ENCODE measurements at regions not wholly inside any gene's neighbourhood (a gene's known extent, or its start where the extent isn't known, plus 50 kb on each side); places are given as distances from the start of the nearest gene placed in this dataset.

DNA sequence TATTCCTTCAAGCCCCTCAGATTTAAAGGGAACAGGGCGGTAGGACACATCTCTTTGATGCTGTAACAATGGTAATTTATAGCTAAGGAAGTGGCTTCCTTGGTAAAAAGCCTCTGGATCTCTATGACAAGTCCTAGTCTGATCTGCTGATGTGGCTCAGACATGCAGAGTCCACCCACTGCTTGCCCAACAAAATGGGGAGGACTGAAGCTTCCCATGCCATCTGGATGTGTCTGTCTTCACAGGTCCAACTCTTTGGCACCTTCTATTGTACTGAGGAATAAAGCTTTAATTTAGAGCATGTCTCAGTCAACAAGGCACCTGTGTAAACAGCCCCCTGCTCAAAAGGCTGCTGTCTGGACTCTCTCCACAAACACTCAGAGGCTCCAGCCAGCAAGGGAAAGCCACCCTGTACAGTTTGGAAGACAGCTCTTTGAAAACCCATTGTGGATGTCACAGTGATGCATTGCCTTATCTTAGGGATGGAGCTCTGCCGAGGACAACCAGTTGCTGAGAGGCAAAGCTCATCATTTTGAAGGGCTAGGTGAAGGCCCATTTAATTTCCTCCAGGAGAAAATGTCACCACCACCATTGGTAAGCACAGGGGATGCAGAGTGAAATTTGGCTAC, 348.6 kb upstream of the GRM7 start:
- peaks cover 4% of the 10 kb centered on the region; the same call in 1 of the 2 replicates for H3K4me1 ChIP-seq (ENCODE audit: control insufficient read depth, insufficient read depth, low read length)
- H3K4me3 ChIP-seq (ENCODE audit: low read depth, low read length) = no peak overlapping the region
- no peaks in the 10 kb centered on the region for H3K9me3 ChIP-seq (ENCODE audit: control insufficient read depth, insufficient read depth, low read length)
- H3K27me3 ChIP-seq (ENCODE audit: control insufficient read depth, insufficient read depth, low read length) = no peaks in the 10 kb centered on the region
- H3K36me3 ChIP-seq (ENCODE audit: control insufficient read depth, insufficient read depth, low read length) = no peaks in the 10 kb centered on the region; the same call in 1 of the 2 replicates
- no peak overlapping the region for H3K27ac ChIP-seq (ENCODE audit: low read depth, low read length)
- H3K9ac ChIP-seq (ENCODE audit: low read depth, low read length) = no peak overlapping the region

DNA sequence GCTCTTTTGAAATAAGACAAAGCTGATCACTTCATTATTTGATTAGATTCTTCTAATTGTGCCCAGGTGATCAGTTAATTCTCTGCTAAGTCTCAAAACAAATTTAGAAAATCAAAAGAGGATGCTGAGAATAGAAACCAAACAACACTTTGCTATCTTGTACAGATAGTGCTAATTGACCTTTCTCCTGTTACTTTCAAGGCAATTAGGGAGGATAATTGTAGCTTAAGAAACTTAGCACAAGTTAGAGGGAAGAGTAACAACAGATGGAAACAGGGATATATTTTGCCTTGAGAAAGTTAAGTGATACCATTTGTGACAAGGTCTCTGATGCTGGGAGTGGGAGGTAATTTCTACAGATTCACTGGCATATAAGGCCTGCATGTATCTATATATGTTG, 344.8 kb upstream of the GRM7 start:
- Histone ChIP-seq H3K27ac (ENCODE audit: low read depth, low read length) (no peak overlapping the region), H3K27me3 (ENCODE audit: control insufficient read depth, insufficient read depth, low read length) (no peaks in the 10 kb centered on the region), H3K9me3 (ENCODE audit: control insufficient read depth, insufficient read depth, low read length) (no peaks in the 10 kb centered on the region), H3K4me1 (ENCODE audit: control insufficient read depth, insufficient read depth, low read length) (peaks cover 4% of the 10 kb centered on the region; the same call in 1 of the 2 replicates), H3K36me3 (ENCODE audit: control insufficient read depth, insufficient read depth, low read length) (no peaks in the 10 kb centered on the region; the same call in 1 of the 2 replicates), H3K9ac (ENCODE audit: low read depth, low read length) (no peak overlapping the region), H3K4me3 (ENCODE audit: low read depth, low read length) (no peak overlapping the region)

GRCh38 chr3:6516694-6517093, 344.2 kb upstream of the GRM7 start:
- no peaks in the 10 kb centered on the region for H3K9me3 ChIP-seq (ENCODE audit: control insufficient read depth, insufficient read depth, low read length)
- H3K36me3 ChIP-seq (ENCODE audit: control insufficient read depth, insufficient read depth, low read length) = no peaks in the 10 kb centered on the region; the same call in 1 of the 2 replicates
- H3K4me3 ChIP-seq (ENCODE audit: low read depth, low read length) = no peak overlapping the region
- no peaks in the 10 kb centered on the region for H3K27me3 ChIP-seq (ENCODE audit: control insufficient read depth, insufficient read depth, low read length)
- no peak overlapping the region for H3K9ac ChIP-seq (ENCODE audit: low read depth, low read length)
- H3K27ac ChIP-seq (ENCODE audit: low read depth, low read length) = no peak overlapping the region
- H3K4me1 ChIP-seq (ENCODE audit: control insufficient read depth, insufficient read depth, low read length) = peaks cover 4% of the 10 kb centered on the region; the same call in 1 of the 2 replicates

GRCh38 chr3:6518709-6519345, 342.1 kb upstream of the GRM7 start:
- Histone ChIP-seq H3K27ac (ENCODE audit: low read depth, low read length) (no peak overlapping the region), H3K36me3 (ENCODE audit: control insufficient read depth, insufficient read depth, low read length) (no peaks in the 10 kb centered on the region), H3K27me3 (ENCODE audit: control insufficient read depth, insufficient read depth, low read length) (no peaks in the 10 kb centered on the region), H3K4me3 (ENCODE audit: low read depth, low read length) (no peak overlapping the region), H3K4me1 (ENCODE audit: control insufficient read depth, insufficient read depth, low read length) (peaks cover 4% of the 10 kb centered on the region; the same call in 1 of the 2 replicates), H3K9me3 (ENCODE audit: control insufficient read depth, insufficient read depth, low read length) (no peaks in the 10 kb centered on the region), H3K9ac (ENCODE audit: low read depth, low read length) (no peak overlapping the region)

- Histone ChIP-seq H3K9me3 (ENCODE audit: control insufficient read depth, insufficient read depth, low read length) (no peaks in the 10 kb centered on the region), H3K4me1 (ENCODE audit: control insufficient read depth, insufficient read depth, low read length) (peaks cover 2% of the 10 kb centered on the region; the same call in 1 of the 2 replicates), H3K9ac (ENCODE audit: low read depth, low read length) (no peak overlapping the region), H3K4me3 (ENCODE audit: low read depth, low read length) (no peak overlapping the region), H3K36me3 (ENCODE audit: control insufficient read depth, insufficient read depth, low read length) (no peaks in the 10 kb centered on the region), H3K27me3 (ENCODE audit: control insufficient read depth, insufficient read depth, low read length) (no peaks in the 10 kb centered on the region), H3K27ac (ENCODE audit: low read depth, low read length) (no peak overlapping the region)
Measured at GRCh38 chr3:6521369-6522113, 339.4 kb upstream of the GRM7 start.

DNA sequence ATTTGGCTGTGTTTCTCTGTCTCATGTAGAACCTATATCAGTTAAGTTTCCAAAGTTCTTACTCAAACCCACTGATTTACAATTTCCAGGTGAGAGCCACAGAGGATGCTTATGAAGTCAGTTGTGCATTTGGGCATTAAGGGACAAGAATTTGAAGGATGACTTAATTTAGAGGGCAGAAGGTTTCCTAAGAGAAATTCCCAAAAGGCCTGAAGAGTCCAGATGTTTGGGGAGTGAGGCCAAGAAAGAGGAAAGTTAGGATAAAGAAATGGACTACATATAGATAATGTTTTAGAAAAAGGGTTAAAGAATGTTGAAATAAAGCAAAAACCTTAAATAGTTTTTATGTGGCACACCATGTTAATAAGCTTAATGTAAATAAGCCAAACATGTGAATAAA, 338.7 kb upstream of the GRM7 start:
- Histone ChIP-seq H3K9me3 (ENCODE audit: control insufficient read depth, insufficient read depth, low read length) (no peaks in the 10 kb centered on the region), H3K27ac (ENCODE audit: low read depth, low read length) (no peak overlapping the region), H3K9ac (ENCODE audit: low read depth, low read length) (no peak overlapping the region), H3K36me3 (ENCODE audit: control insufficient read depth, insufficient read depth, low read length) (no peaks in the 10 kb centered on the region), H3K4me3 (ENCODE audit: low read depth, low read length) (no peak overlapping the region), H3K4me1 (ENCODE audit: control insufficient read depth, insufficient read depth, low read length) (no peaks in the 10 kb centered on the region), H3K27me3 (ENCODE audit: control insufficient read depth, insufficient read depth, low read length) (no peaks in the 10 kb centered on the region)

- no peaks in the 10 kb centered on the region for H3K9me3 ChIP-seq (ENCODE audit: control insufficient read depth, insufficient read depth, low read length)
- H3K4me1 ChIP-seq (ENCODE audit: control insufficient read depth, insufficient read depth, low read length) = no peaks in the 10 kb centered on the region
- no peak overlapping the region for H3K9ac ChIP-seq (ENCODE audit: low read depth, low read length)
- no peaks in the 10 kb centered on the region for H3K27me3 ChIP-seq (ENCODE audit: control insufficient read depth, insufficient read depth, low read length)
- no peak overlapping the region for H3K27ac ChIP-seq (ENCODE audit: low read depth, low read length)
- H3K4me3 ChIP-seq (ENCODE audit: low read depth, low read length) = no peak overlapping the region
- no peaks in the 10 kb centered on the region for H3K36me3 ChIP-seq (ENCODE audit: control insufficient read depth, insufficient read depth, low read length)
Measured at GRCh38 chr3:6523043-6523442, 337.9 kb upstream of the GRM7 start.

DNA sequence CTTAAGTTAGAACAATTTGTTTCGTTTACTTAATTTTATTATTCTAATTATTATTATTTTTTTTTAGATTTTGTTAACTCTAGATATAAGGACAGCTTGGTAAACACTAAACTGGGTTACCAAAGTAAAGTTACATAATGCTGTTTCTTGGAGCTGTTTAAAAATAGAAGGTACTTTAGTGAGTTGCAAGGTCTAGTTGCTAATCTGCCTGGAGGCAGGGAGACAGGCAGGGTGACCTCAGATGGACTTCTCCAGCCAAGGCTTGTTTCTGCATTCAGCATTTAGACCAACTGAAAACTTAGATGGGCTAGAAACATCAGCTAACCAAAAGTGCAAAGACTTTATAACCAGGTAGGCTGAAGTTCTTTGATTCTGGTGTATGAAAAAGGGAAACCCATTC, 336.4 kb upstream of the GRM7 start:
- H3K4me3 ChIP-seq (ENCODE audit: low read depth, low read length) = no peak overlapping the region
- H3K27me3 ChIP-seq (ENCODE audit: control insufficient read depth, insufficient read depth, low read length) = no peaks in the 10 kb centered on the region
- no peak overlapping the region for H3K27ac ChIP-seq (ENCODE audit: low read depth, low read length)
- no peaks in the 10 kb centered on the region for H3K36me3 ChIP-seq (ENCODE audit: control insufficient read depth, insufficient read depth, low read length)
- no peak overlapping the region for H3K9ac ChIP-seq (ENCODE audit: low read depth, low read length)
- no peaks in the 10 kb centered on the region for H3K4me1 ChIP-seq (ENCODE audit: control insufficient read depth, insufficient read depth, low read length)
- H3K9me3 ChIP-seq (ENCODE audit: control insufficient read depth, insufficient read depth, low read length) = no peaks in the 10 kb centered on the region

GRCh38 chr3:6526321-6526720, 334.6 kb upstream of the GRM7 start:
- no peaks in the 10 kb centered on the region for H3K27me3 ChIP-seq (ENCODE audit: control insufficient read depth, insufficient read depth, low read length)
- H3K4me1 ChIP-seq (ENCODE audit: control insufficient read depth, insufficient read depth, low read length) = no peaks in the 10 kb centered on the region
- no peaks in the 10 kb centered on the region for H3K9me3 ChIP-seq (ENCODE audit: control insufficient read depth, insufficient read depth, low read length)
- no peak overlapping the region for H3K9ac ChIP-seq (ENCODE audit: low read depth, low read length)
- no peak overlapping the region for H3K27ac ChIP-seq (ENCODE audit: low read depth, low read length)
- no peaks in the 10 kb centered on the region for H3K36me3 ChIP-seq (ENCODE audit: control insufficient read depth, insufficient read depth, low read length)
- H3K4me3 ChIP-seq (ENCODE audit: low read depth, low read length) = no peak overlapping the region

DNA sequence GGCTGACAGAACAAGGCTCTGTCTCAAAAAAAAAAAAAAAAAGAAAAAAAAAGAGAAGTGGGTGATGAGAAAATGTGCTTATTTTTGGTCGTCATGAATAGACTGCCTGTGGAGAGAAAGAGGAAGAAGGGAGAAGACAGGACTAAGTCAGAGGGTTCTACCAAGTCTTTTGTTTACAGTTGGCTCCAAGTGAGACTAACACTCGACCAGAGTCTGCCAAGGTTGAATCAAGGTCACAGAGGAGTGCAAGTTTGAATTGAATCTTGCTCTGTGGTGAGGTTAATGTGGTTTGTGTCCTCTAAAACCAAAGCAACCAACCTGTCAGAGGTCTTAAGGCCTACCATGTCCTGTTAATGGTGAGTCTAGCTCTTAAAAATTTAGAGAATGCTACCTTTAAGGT, 334.1 kb upstream of the GRM7 start:
- Histone ChIP-seq H3K9me3 (ENCODE audit: control insufficient read depth, insufficient read depth, low read length) (no peaks in the 10 kb centered on the region), H3K9ac (ENCODE audit: low read depth, low read length) (no peak overlapping the region), H3K36me3 (ENCODE audit: control insufficient read depth, insufficient read depth, low read length) (no peaks in the 10 kb centered on the region), H3K4me1 (ENCODE audit: control insufficient read depth, insufficient read depth, low read length) (no peaks in the 10 kb centered on the region), H3K27me3 (ENCODE audit: control insufficient read depth, insufficient read depth, low read length) (no peaks in the 10 kb centered on the region), H3K4me3 (ENCODE audit: low read depth, low read length) (no peak overlapping the region), H3K27ac (ENCODE audit: low read depth, low read length) (no peak overlapping the region)

- Histone ChIP-seq H3K9ac (ENCODE audit: low read depth, low read length) (no peak overlapping the region), H3K4me1 (ENCODE audit: control insufficient read depth, insufficient read depth, low read length) (no peaks in the 10 kb centered on the region), H3K27me3 (ENCODE audit: control insufficient read depth, insufficient read depth, low read length) (no peaks in the 10 kb centered on the region), H3K36me3 (ENCODE audit: control insufficient read depth, insufficient read depth, low read length) (no peaks in the 10 kb centered on the region), H3K27ac (ENCODE audit: low read depth, low read length) (no peak overlapping the region), H3K9me3 (ENCODE audit: control insufficient read depth, insufficient read depth, low read length) (no peaks in the 10 kb centered on the region), H3K4me3 (ENCODE audit: low read depth, low read length) (no peak overlapping the region)
Measured at GRCh38 chr3:6528951-6529350, 332.0 kb upstream of the GRM7 start.

Data from HUES48 (cell line).